Lung (tissue), 11 donors: ENCODE measurements at regions not wholly inside any gene's neighbourhood (a gene's known extent, or its start where the extent isn't known, plus 50 kb on each side); places are given as distances from the start of the nearest gene placed in this dataset.
"Not testable (repeated sequence)": the region's sequence is repeated elsewhere in the genome, so short reads cannot be mapped to it uniquely, and the experiment has no call there.

Experiments
- ATAC-seq: fragments of 200-7000 bp; cut with Tn5 transposase; one replicate; pipeline ENCODE4 v1.9.1; 2020; ENCODE audit warnings: moderate number of reproducible peaks; ENCODE audit not compliant: insufficient read depth, low FRiP score
- DNase-seq, 3 donors: peaks; one replicate each; pipeline ENCODE4 v3.0.0-alpha.2; 2013 to 2017
- H3K27ac ChIP-seq, 2 donors: one replicate each; pipeline ENCODE4 v1.5.1; 2013; ENCODE audit warnings: mild to moderate bottlenecking in 2 of 2, moderate library complexity in 2 of 2, control low read depth in 1 of 2, inconsistent platforms in 1 of 2, low read depth in 1 of 2, low read length in 1 of 2
- H3K27me3 ChIP-seq, 3 donors: one replicate each; pipeline ENCODE4 v1.5.1; 2013; ENCODE audit warnings: low read length in 2 of 3; ENCODE audit not compliant: control insufficient read depth in 3 of 3, insufficient read depth in 3 of 3
- H3K36me3 ChIP-seq, 4 donors: one replicate each; pipeline ENCODE4 v1.5.1; 2013; ENCODE audit warnings: low read length in 4 of 4, mild to moderate bottlenecking in 1 of 4, moderate library complexity in 1 of 4; ENCODE audit not compliant: control insufficient read depth in 4 of 4, insufficient read depth in 4 of 4
- H3K4me1 ChIP-seq, 5 donors: one replicate each; pipeline ENCODE4 v1.5.1; 2013; ENCODE audit warnings: low read length in 5 of 5, mild to moderate bottlenecking in 2 of 5, moderate library complexity in 1 of 5; ENCODE audit not compliant: control insufficient read depth in 5 of 5, insufficient read depth in 5 of 5
- H3K4me3 ChIP-seq: one replicate; pipeline ENCODE4 v1.5.1; 2013; ENCODE audit warnings: mild to moderate bottlenecking, control low read depth, moderate library complexity
- H3K9ac ChIP-seq, 2 donors: one replicate each; pipeline ENCODE4 v1.5.1; 2013; ENCODE audit warnings: low read length in 2 of 2, control low read depth in 1 of 2; ENCODE audit not compliant: insufficient read depth in 1 of 2
- H3K9me3 ChIP-seq, 4 donors: one replicate each; pipeline ENCODE4 v1.5.1; 2013; ENCODE audit warnings: low read length in 3 of 4, mild to moderate bottlenecking in 1 of 4, moderate library complexity in 1 of 4; ENCODE audit not compliant: control insufficient read depth in 4 of 4, insufficient read depth in 3 of 4
- CTCF ChIP-seq: IDR thresholded peaks from 2 replicates; pipeline ENCODE4 v1.5.1; 2012; ENCODE audit warnings: mild to moderate bottlenecking; ENCODE audit errors: control extremely low read depth, extremely low read depth
- WGBS, 2 donors: extraction: QIAGEN DNeasy Blood & Tissue Kit; methylation state at CpG; one replicate each; pipeline ENCODE4 v1.1.7; 2013; 5-methylcytosine and 5-hydroxymethylcytosine counted together
- donor health status: control.
- donor health status: control.
- donor health status: Bipolar disorder and iron deficiency.
- donor health status: healthy.
- donor health status: DM: yes; HTN: yes; CAD: no.

DNA sequence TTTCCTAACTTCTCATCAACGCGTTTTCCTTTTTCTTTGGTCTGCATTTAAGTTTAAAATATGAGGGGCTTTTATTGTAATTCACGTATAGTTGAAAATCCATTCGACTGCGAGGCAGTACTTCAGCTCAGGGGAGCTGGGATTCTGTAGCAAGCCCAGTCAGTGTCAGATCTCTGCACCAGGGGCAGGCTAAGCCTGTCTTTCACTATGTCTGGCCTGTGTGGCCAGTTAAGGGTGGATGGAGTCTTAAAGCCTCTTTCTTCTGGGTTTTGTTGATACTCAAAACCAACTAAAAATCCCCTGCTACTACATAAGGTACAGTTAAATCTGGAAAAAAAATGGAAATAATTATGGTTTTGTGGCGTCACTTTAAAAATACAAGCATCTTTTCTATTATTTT, 124.7 kb downstream of the TYW3 start:
- Histone ChIP-seq H3K9me3 (peaks cover 0 to 2% (median 0%) of the 10 kb centered on the region in 4 donors), H3K36me3 (no peaks in the 10 kb centered on the region), H3K27ac (no peak overlapping the region), H3K9ac (no peak overlapping the region), H3K27me3 (no peaks in the 10 kb centered on the region), H3K4me3 (no peak overlapping the region), H3K4me1 (no peaks in the 10 kb centered on the region)
- TF ChIP-seq CTCF = no peak
- ATAC-seq (no peak), DNase-seq (no peak)
- 87 to 91% methylated on average over 6 of the region's 6 CpGs for WGBS, 2 donors

DNA sequence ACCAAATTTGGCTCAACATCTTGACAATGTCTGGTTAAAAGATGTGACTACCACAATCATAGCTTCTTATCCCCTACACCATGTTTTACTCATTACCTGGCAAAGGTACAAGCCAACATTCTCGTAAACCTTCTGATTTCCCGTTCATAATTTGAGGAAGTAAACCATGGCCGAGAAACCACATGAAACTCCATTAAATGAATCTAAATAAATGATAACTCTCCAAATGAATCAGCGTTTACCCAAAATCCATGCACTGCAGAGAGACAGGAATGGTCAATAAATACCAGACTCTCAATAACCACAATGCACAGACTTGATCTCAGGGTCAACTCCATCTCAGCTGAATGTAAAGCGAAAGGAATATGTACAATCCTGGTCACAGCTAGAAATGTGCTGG, 125.2 kb downstream of the TYW3 start:
- Histone ChIP-seq H3K27ac (no peak overlapping the region), H3K36me3 (no peaks in the 10 kb centered on the region), H3K27me3 (no peaks in the 10 kb centered on the region), H3K9ac (no peak overlapping the region), H3K4me3 (no peak overlapping the region), H3K9me3 (peaks cover 0 to 3% (median 0%) of the 10 kb centered on the region in 4 donors), H3K4me1 (no peaks in the 10 kb centered on the region)
- TF ChIP-seq CTCF = no peak
- 79 to 85% methylated on average over 5 of the region's 5 CpGs for WGBS, 2 donors
- DNase-seq = no peak
- no peak for ATAC-seq

GRCh38 chr1:74861867-74862266, 128.9 kb downstream of the TYW3 start:
- H3K36me3 ChIP-seq = no peaks in the 10 kb centered on the region
- H3K27ac ChIP-seq = no peak overlapping the region
- no peak for TF ChIP-seq CTCF
- DNase-seq (no peak), ATAC-seq (no peak)
- H3K4me3 ChIP-seq = no peak overlapping the region
- no peaks in the 10 kb centered on the region for H3K4me1 ChIP-seq
- 87 to 94% methylated on average over 1 of the region's 1 CpG for WGBS, 2 donors
- H3K9me3 ChIP-seq = peaks cover 0 to 3% (median under 1%) of the 10 kb centered on the region in 4 donors
- H3K27me3 ChIP-seq = no peaks in the 10 kb centered on the region
- H3K9ac ChIP-seq = no peak overlapping the region

GRCh38 chr1:74869702-74870101, 136.8 kb downstream of the TYW3 start:
- no peak for TF ChIP-seq CTCF
- ATAC-seq = no peak
- H3K27ac ChIP-seq = no peak overlapping the region
- H3K4me1 ChIP-seq = no peaks in the 10 kb centered on the region
- 56 to 63% methylated on average over 1 of the region's 1 CpG for WGBS, 2 donors
- peaks cover 0 to 8% (median 7%) of the 10 kb centered on the region in 4 donors for H3K9me3 ChIP-seq
- no peak for DNase-seq
- no peak overlapping the region for H3K9ac ChIP-seq
- H3K4me3 ChIP-seq = no peak overlapping the region
- H3K27me3 ChIP-seq = no peaks in the 10 kb centered on the region
- no peaks in the 10 kb centered on the region for H3K36me3 ChIP-seq

- not testable (repeated sequence) for H3K4me3 ChIP-seq, H3K27me3 ChIP-seq, H3K9ac ChIP-seq, H3K27ac ChIP-seq, H3K4me1 ChIP-seq, H3K9me3 ChIP-seq, H3K36me3 ChIP-seq, ATAC-seq, DNase-seq
- WGBS, 2 donors = 78 to 89% methylated on average over 14 of the region's 14 CpGs
Measured at GRCh38 chr1:74877366-74877765, 144.4 kb downstream of the TYW3 start.
